BJ (cell line): ENCODE measurements at regions not wholly inside any gene's neighbourhood (a gene's known extent, or its start where the extent isn't known, plus 50 kb on each side); places are given as distances from the start of the nearest gene placed in this dataset.

ENCODE experiments used
- CTCF ChIA-PET: fragments of 350-600 bp; formaldehyde crosslinking; extraction: SDS; loops from one replicate; lab custom pipeline; 2021; ENCODE audit warnings: antibody characterized with exemption, inconsistent platforms; lab: Yijun Ruan, JAX
- POLR2A ChIA-PET: fragments of 300-600 bp; sonication (Branson Sonifier 250); formaldehyde crosslinking; extraction: SDS; loops from one replicate; lab custom pipeline; 2021; ENCODE audit warnings: antibody characterized with exemption; lab: Charles Lee
- DNase-seq: peaks from one replicate; pipeline ENCODE4 v3.0.0-alpha.2; 2011; ENCODE audit warnings: low read depth
- H3K27me3 ChIP-seq: 2 replicates; pipeline ENCODE4 v1.6.0; 2011; ENCODE audit warnings: low read length; ENCODE audit not compliant: control insufficient read depth, insufficient read depth
- H3K36me3 ChIP-seq: 2 replicates; pipeline ENCODE4 v1.5.1; 2011; ENCODE audit warnings: low read length; ENCODE audit not compliant: control insufficient read depth, insufficient read depth
- H3K4me3 ChIP-seq: 2 replicates; pipeline ENCODE4 v1.5.1; 2011; ENCODE audit warnings: low read depth, mild to moderate bottlenecking, control low read depth, low read length
- TF ChIP-seq, protein P1 (sequence below): IDR thresholded peaks from 2 replicates; pipeline ENCODE4 v1.5.1; 2011; ENCODE audit warnings: low read depth, mild to moderate bottlenecking, control low read depth, inconsistent platforms, low read length, moderate library complexity; ENCODE audit not compliant: insufficient read depth

DNA sequence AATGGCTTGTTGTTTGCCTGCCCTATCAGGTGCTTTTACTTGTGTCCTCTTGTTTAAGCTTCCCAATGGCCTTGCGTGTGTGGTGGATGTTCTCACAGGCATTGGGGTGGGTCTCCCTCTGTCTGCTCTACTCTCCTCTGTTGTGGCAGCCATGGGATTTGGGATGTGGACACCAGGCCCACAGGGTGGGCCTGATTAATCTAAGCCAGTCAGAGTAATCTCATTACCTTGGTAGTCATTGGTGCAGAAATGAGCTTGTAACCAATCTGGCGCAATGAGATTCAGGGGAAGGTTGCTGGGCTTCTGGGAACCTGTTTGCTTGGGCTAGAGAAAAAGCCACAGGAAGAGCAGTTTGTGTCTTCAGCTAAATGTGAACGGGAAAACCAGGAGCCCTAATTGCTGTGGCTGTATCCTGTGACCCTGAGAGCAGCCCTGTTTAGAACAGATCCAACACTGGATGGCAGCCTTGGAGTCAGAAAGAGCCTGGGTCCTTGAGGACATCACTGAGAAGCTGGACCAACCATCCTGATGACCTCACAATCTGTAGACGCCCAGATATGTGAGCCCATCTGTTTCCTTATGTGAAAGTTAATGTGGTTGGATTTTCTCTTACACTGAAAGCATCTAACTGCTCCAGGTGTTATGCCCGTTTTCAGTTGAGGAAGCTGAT lies 157.3 kb upstream of the UBE2E1 start:
- TF ChIP-seq, protein P1, sequence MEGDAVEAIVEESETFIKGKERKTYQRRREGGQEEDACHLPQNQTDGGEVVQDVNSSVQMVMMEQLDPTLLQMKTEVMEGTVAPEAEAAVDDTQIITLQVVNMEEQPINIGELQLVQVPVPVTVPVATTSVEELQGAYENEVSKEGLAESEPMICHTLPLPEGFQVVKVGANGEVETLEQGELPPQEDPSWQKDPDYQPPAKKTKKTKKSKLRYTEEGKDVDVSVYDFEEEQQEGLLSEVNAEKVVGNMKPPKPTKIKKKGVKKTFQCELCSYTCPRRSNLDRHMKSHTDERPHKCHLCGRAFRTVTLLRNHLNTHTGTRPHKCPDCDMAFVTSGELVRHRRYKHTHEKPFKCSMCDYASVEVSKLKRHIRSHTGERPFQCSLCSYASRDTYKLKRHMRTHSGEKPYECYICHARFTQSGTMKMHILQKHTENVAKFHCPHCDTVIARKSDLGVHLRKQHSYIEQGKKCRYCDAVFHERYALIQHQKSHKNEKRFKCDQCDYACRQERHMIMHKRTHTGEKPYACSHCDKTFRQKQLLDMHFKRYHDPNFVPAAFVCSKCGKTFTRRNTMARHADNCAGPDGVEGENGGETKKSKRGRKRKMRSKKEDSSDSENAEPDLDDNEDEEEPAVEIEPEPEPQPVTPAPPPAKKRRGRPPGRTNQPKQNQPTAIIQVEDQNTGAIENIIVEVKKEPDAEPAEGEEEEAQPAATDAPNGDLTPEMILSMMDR, result no peak
- DNase-seq, result no peak
- no peak overlapping the region for H3K4me3 ChIP-seq
- ChIA-PET POLR2A (no interaction called here), CTCF (interaction anchor here (0.7 to 1.0 kb wide), 3 partner anchors 9 to 87 kb away, joined by 3 to 4 read pairs (median 3); no protein-coding TSS in a partner anchor)
- no peaks in the 10 kb centered on the region for H3K27me3 ChIP-seq
- no peaks in the 10 kb centered on the region for H3K36me3 ChIP-seq

DNA sequence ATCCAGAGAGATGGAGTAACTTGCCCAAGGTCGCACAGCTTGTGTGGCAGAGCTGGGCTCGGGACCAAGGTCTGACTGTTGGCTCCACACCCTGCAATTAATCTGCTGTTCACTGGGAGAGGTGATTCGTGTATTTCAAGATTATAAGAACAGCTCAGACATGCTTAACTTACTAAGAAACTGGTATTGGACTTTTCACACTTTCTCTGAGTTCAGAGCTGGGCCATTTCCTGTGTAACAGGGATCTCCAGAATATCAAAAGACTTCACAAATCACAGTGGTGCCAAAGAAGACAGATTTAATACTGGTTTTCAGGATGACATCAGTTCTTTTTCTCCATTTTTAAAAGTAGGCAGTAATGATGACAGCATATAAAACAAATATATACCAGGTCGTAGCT lies 156.8 kb upstream of the UBE2E1 start:
- ChIA-PET CTCF (interaction anchor here (1.0 kb wide), 1 partner anchor 11 kb away, joined by 4 read pairs; no protein-coding TSS in a partner anchor), POLR2A (no interaction called here)
- H3K36me3 ChIP-seq, result no peaks in the 10 kb centered on the region
- no peak overlapping the region for H3K4me3 ChIP-seq
- DNase-seq, result no peak
- TF ChIP-seq, protein P1, result no peak
- H3K27me3 ChIP-seq, result no peaks in the 10 kb centered on the region

GRCh38 chr3:23649448-23649847 lies 156.3 kb upstream of the UBE2E1 start:
- ChIA-PET CTCF (interaction anchor here (1.0 kb wide), 1 partner anchor 12 kb away, joined by 4 read pairs; no protein-coding TSS in a partner anchor), POLR2A (no interaction called here)
- no peak for DNase-seq
- Histone ChIP-seq H3K27me3 (no peaks in the 10 kb centered on the region), H3K4me3 (no peak overlapping the region), H3K36me3 (no peaks in the 10 kb centered on the region)
- TF ChIP-seq, protein P1, result no peak

- DNase-seq, result peak; percentile 59
- ChIA-PET CTCF (no interaction called here), POLR2A (no interaction called here)
- Histone ChIP-seq H3K36me3 (no peaks in the 10 kb centered on the region), H3K27me3 (no peaks in the 10 kb centered on the region), H3K4me3 (no peak overlapping the region)
- TF ChIP-seq, protein P1, result no peak
Measured at GRCh38 chr3:23650371-23651140, 155.2 kb upstream of the UBE2E1 start.
